ENCODE measurements at regions not wholly inside any gene's neighbourhood (a gene's known extent, or its start where the extent isn't known, plus 50 kb on each side); places are given as distances from the start of the nearest gene placed in this dataset.

GRCh38 chr5:66365981-66366380, 221.9 kb downstream of the SREK1 start:
- Histone ChIP-seq H3K27me3 (peaks cover 4% of the 10 kb centered on the region), H3K4me3 (no peak overlapping the region), H3K4me1 (ENCODE audit: low read depth) (no peaks in the 10 kb centered on the region), H3K27ac (no peak overlapping the region), H3K36me3 (no peaks in the 10 kb centered on the region), H3K9me3 (ENCODE audit: low read depth) (no peaks in the 10 kb centered on the region)
- TF ChIP-seq, protein P1, sequence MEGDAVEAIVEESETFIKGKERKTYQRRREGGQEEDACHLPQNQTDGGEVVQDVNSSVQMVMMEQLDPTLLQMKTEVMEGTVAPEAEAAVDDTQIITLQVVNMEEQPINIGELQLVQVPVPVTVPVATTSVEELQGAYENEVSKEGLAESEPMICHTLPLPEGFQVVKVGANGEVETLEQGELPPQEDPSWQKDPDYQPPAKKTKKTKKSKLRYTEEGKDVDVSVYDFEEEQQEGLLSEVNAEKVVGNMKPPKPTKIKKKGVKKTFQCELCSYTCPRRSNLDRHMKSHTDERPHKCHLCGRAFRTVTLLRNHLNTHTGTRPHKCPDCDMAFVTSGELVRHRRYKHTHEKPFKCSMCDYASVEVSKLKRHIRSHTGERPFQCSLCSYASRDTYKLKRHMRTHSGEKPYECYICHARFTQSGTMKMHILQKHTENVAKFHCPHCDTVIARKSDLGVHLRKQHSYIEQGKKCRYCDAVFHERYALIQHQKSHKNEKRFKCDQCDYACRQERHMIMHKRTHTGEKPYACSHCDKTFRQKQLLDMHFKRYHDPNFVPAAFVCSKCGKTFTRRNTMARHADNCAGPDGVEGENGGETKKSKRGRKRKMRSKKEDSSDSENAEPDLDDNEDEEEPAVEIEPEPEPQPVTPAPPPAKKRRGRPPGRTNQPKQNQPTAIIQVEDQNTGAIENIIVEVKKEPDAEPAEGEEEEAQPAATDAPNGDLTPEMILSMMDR (IDR thresholded peaks at IDR 0.05; ENCODE audit: low read depth, low read length) = no peak
- DNase-seq (ENCODE audit: low read depth in 1 of 2, low spot score in 1 of 2) = no peak

- DNase-seq (ENCODE audit: low read depth in 1 of 2, low spot score in 1 of 2) = no peak
- H3K36me3 ChIP-seq = no peaks in the 10 kb centered on the region
- H3K27me3 ChIP-seq = peaks cover 4% of the 10 kb centered on the region
- TF ChIP-seq, protein P1 (IDR thresholded peaks at IDR 0.05; ENCODE audit: low read depth, low read length) = no peak
- no peak overlapping the region for H3K4me3 ChIP-seq
- H3K9me3 ChIP-seq (ENCODE audit: low read depth) = no peaks in the 10 kb centered on the region
- peaks cover 4% of the 10 kb centered on the region for H3K4me1 ChIP-seq (ENCODE audit: low read depth)
- no peak overlapping the region for H3K27ac ChIP-seq
Measured at GRCh38 chr5:66367814-66368541, 223.9 kb downstream of the SREK1 start.

GRCh38 chr5:66368811-66369210, 224.7 kb downstream of the SREK1 start:
- no peak overlapping the region for H3K27ac ChIP-seq
- H3K9me3 ChIP-seq (ENCODE audit: low read depth) = no peaks in the 10 kb centered on the region
- TF ChIP-seq, protein P1 (IDR thresholded peaks at IDR 0.05; ENCODE audit: low read depth, low read length) = no peak
- H3K27me3 ChIP-seq = peaks cover 4% of the 10 kb centered on the region
- no peaks in the 10 kb centered on the region for H3K36me3 ChIP-seq
- no peak overlapping the region for H3K4me3 ChIP-seq
- no peak for DNase-seq (ENCODE audit: low read depth in 1 of 2, low spot score in 1 of 2)
- peaks cover 4% of the 10 kb centered on the region for H3K4me1 ChIP-seq (ENCODE audit: low read depth)

GRCh38 chr5:66377747-66378146, 218.4 kb upstream of the MAST4 start:
- H3K27me3 ChIP-seq = no peaks in the 10 kb centered on the region
- H3K9me3 ChIP-seq (ENCODE audit: low read depth) = no peaks in the 10 kb centered on the region
- no peak overlapping the region for H3K4me3 ChIP-seq
- DNase-seq (ENCODE audit: low read depth in 1 of 2, low spot score in 1 of 2) = no peak
- H3K36me3 ChIP-seq = no peaks in the 10 kb centered on the region
- H3K4me1 ChIP-seq (ENCODE audit: low read depth) = no peaks in the 10 kb centered on the region
- TF ChIP-seq, protein P1 (IDR thresholded peaks at IDR 0.05; ENCODE audit: low read depth, low read length) = no peak
- H3K27ac ChIP-seq = no peak overlapping the region

DNA sequence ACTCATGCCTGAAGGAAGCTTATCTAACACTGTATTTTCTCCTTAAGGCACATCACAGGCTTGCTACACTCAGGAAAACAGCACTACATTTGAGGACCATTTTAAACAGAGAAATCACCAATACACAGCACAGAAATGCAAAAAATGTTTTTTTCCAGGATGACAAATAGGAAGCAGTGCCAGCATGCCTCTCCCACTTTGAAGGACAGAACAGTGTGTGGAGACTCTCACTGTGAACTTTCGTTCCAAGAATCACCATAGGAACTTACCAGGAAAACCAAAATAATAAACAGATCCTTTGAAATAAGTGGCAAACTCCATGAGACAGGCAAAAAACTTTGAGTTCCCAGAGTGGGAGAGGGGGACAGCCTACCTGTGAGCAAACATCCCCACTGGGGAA, 217.8 kb upstream of the MAST4 start:
- TF ChIP-seq, protein P1 (IDR thresholded peaks at IDR 0.05; ENCODE audit: low read depth, low read length) = no peak
- H3K36me3 ChIP-seq = no peaks in the 10 kb centered on the region
- H3K4me3 ChIP-seq = no peak overlapping the region
- no peaks in the 10 kb centered on the region for H3K27me3 ChIP-seq
- no peaks in the 10 kb centered on the region for H3K9me3 ChIP-seq (ENCODE audit: low read depth)
- H3K27ac ChIP-seq = no peak overlapping the region
- H3K4me1 ChIP-seq (ENCODE audit: low read depth) = no peaks in the 10 kb centered on the region
- no peak for DNase-seq (ENCODE audit: low read depth in 1 of 2, low spot score in 1 of 2)

Data from cardiac muscle cell (in vitro differentiated cells and primary cell).